GM21717 (cell line): ENCODE measurements at regions not wholly inside any gene's neighbourhood (a gene's known extent, or its start where the extent isn't known, plus 50 kb on each side); places are given as distances from the start of the nearest gene placed in this dataset.

Experiments
- ATAC-seq: cut with Tn5 transposase; IDR thresholded peaks from one replicate; pipeline ENCODE4 v1.9.1; 2021; ENCODE audit warnings: mild to moderate bottlenecking, moderate library complexity; ENCODE audit not compliant: unreplicated experiment

DNA sequence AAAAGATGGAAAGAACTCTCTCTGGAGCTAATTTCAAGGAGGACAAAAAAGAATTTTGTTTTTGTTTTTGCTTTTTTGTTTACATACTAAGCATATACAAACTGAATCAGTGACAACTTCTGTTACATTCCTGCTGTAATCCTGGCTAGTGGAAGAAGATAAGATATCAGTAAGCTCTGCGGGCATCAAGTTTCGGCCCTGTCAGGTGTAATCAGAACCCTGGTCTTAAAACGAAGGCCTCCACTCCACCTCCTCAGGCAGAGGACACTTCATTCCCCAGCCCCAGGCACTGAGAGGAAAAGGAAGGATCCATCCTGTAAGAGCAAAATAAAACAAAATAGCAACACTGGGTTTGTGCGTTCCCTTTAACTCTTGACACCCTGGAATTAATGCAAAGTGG is 88.9 kb upstream of the ARHGAP29 start:
- ATAC-seq, result no peak

DNA sequence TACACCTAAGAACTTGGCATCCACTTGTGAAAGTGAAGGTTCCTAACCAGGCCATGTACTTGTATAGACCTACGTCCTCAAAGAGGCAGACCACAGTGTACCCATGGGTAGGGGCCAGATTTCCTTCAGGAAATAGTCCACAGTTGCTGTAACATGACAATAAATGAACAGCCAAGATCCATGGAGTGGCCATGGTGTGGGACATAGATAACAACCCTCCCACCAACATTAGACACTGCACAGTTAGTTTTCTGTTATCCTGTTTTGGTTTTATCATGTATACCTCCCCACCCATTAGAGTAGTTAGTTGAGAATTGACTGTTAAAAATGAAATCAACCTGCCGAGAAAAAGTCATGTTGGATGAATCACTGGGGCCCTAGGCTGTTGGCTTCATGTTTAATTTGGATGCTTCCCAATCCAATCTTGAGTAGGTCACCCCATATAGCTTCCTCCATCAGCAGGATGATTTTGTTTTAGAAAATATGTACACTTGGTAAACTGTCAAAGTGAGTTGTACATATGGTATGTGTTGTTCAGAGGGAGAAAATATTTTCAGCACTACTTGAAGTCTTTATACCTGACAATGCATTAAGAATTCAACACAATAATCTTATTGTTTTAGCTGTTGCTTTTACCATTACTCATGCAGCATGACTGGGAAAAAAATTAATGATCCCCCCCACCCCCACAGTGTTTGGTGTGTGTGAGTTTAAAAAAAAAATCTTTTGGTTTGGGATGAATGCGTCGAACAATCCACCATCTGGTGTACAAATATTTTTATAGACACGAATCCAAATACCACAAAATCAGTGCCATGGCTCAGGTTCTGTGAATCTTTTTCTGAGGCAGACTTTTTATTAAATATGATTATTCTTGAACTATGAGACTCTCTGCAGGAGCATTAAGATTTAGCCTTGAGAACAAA is 88.3 kb upstream of the ARHGAP29 start:
- no peak for ATAC-seq

DNA sequence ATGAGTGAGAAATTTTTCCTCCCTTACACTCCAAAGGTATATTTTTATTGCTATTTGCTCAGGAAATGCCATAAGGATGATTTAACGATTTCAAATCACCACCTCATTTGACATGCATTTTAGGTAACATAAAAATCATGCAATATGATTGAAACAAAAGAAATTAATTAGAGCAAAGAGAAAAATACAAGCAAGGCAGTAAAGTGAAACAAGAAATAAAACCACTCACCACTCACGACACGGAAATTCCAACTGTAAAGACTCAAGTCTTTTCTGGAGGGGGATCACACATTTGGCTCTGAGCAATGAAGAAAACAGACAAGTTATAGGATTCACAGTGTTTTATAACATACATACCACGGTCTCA is 86.8 kb upstream of the ARHGAP29 start:
- ATAC-seq, result no peak

DNA sequence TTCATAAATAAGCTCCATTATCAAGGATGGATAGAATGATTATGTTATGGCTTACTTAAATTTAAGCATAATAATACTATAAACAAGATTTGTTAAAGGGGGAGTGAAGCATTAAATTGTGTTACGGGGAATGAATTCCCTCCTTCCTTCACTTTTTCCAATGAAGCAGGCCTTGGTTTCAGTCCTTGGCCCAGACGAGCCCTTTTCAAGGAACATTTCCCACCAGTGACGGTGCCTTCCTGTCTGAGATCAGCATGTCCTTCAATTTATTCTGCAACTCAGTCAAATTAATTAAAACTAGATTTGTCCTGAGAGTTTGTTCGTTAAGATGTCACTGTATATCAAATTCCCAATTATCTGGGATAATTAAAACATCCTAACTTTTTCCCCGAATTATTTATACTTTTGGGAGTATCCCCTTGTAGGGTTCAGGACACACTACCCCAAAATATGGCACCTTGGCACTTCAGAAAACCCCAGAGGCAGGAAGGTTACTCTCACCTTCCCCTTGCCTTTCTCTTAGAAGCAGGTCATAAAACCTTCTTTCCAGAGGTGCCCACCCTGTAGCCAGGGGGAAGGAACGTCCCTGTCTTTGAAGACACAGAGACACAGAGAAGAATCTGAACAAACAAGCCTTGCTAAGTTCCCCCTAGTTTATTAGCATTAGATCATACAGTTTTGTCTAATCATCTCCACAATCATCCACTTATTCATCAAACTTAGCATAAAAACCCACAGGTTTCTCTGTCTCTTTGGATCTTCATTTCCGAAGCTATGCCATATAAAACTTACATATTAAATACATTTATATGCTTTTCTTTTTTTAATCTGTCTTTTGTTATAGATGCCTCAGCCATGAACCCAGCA is 86.2 kb upstream of the ARHGAP29 start:
- ATAC-seq, result no peak

DNA sequence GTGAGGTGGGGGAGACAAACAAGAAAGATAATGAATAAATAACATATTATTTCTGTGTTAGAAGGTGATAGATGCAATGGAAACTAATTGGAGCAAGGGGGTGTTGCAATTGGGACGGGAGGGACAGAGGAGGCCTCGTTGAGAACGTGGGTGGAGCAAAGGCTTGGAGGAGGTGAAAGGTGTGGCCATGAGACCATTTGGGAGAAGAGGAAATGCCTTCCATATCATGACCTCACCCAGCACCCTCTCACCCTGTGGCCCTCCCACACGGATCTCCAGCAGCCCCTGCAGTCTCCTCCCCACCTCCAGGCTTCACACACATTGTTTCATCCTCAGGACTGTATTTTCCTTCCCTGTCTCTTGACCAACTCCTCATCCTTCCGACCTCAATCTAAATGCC is 85.3 kb upstream of the ARHGAP29 start:
- no peak for ATAC-seq

DNA sequence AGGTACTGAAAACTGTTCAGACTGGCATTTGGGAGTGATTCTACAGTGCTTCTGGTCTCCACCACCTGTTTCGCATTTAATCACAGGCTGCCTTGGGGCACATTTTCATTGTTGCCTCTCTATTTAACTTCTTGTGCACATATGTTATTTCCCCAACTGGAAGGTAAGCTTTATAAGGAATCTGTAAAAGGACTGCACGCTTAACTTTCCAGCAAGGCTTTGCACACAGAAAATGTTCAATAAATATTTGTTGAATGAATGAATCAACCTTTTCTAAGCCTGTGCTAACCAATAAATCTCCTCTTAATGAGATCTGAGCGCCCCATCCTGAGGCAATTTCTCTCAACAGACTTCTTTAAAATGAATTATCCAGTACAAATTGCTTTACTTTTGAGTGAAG is 84.3 kb upstream of the ARHGAP29 start:
- no peak for ATAC-seq

DNA sequence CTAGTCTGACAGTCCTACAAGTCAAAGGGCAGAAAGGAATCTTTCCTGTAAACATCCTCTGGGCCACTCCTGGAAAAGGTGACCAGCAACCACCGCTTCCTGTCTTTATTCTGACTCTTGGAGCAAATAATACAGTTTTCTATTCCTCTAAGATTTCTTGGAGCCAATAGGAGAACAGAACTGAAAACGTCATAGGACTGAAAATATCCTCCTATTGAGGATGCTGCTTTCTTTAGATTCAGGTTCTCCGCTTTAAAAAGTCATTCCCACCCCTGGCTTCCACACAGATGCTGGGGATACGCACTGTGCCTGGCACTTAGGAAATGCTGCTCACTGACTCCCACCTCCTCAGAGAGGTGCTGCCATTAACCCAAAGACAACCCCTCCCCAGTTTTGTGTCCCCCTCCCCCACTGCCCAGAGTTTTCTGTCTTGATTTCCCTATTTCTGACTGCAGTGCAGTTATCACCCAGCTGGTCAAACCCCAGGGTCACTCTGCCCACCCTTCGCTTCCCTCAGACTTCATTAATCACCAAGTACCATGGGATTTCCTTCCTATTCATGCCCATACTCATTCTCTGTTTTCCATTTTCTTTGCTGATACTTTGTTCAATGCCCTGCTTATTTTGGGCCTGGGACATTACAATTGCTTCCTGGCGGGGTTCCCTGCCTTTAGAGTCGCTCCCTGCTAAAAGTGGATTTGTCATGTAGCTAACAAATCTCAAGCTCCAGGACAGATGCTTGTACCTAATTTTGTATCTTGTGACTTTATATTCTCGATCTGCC is 82.1 kb upstream of the ARHGAP29 start:
- no peak for ATAC-seq

DNA sequence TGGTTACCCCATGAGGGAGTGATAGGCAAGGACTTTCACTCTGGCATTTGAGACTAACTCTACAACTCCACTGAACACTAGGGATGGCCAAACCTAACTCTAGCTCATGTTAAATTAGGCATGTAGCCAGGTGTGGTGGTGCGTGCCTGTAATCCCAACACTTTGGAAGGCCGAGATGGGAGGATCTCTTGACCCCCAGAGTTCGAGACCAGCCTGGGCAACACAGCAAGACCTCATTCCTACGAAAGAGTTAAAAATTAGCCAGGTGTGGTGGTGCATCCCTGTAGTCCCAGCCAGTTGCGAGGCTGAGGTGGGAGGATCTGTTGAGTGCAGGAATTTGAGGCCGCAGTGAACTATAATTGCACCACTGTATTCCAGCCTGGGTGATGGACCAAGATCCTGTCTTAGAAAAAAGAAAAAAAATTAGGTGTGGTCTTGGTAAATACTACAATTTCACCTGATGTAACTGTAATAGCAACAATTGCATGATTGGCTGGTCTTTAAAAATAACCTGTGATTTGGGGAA is 81.2 kb upstream of the ARHGAP29 start:
- no peak for ATAC-seq

DNA sequence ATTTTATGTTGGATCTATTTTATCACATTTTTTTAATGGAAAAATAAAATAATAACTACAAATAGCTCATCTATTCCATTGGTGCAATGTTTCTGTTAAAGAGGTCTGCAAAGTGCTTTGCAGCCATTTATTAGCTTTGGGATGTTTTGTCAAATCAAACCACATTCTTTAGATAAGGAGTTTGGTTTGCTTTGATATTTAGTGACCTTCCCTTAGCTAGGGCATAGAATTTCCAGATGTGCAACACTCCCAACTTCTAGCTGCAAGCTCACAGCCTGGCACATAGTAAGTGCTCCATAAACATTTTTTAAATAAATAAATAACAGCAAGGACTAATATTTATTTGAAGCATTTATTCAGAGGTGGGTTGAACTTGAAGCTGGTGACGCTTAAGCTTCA is 80.4 kb upstream of the ARHGAP29 start:
- ATAC-seq, result no peak

DNA sequence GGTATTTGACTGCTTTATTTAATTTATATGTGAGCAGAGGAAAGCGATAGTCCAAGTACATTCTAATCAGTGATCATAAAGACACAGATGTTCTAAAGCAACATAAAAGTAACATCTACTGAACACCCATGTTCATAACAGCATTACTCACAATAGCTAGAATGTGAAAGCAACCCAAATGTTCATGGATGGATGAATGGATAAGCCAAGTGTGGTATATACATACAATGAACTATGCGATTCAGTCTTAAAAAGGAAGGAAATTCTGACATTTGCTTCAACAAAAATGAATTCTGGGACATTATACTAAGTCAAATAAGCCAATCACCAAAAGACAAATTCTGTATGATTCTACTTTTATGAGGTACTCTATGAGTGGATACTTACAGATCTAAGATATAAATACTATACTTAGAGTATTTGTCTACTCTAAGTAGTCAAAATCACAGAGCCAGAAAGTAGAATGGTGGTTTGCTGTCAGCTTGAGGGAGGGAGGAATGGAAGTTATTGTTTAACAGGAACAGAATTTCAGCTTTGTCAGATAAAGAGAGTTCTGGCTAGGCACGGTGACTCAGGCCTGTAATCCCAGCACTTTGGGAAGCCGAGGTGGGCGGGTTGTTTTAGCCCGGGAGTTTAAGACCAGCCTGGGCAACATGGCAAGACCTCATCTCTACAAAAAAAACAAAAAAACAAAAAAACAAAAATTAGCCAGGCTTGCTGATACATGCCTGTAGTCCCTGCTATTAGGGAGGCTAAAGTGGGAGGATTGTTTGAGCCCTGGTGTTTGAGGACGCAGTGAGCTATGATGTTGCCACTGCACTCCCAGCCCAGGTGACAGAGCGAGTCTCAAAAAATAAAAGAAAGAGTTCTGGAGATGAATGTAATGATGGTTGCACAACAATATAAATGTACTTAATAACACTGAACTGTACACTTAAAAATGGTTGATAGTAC is 79.7 kb upstream of the ARHGAP29 start:
- no peak for ATAC-seq

DNA sequence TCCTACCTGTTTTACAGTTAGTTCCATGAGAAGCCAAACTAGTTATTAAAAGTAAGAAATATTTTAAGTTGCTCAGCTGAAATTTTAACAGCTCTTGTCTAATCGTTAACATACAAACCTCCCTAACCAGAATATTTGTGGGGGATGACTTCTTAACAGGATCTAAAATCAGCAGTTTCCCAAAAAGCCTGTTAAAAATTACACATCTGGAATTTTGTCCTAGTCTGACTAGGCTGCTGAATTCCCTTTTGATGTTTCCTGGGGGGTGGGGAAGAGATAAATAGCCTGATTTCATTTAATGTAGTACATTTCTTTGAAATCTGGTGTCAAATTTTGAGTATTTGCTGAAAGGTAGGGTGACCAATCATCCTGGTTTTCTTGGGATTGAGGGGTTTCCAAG is 78.8 kb upstream of the ARHGAP29 start:
- ATAC-seq, result no peak

DNA sequence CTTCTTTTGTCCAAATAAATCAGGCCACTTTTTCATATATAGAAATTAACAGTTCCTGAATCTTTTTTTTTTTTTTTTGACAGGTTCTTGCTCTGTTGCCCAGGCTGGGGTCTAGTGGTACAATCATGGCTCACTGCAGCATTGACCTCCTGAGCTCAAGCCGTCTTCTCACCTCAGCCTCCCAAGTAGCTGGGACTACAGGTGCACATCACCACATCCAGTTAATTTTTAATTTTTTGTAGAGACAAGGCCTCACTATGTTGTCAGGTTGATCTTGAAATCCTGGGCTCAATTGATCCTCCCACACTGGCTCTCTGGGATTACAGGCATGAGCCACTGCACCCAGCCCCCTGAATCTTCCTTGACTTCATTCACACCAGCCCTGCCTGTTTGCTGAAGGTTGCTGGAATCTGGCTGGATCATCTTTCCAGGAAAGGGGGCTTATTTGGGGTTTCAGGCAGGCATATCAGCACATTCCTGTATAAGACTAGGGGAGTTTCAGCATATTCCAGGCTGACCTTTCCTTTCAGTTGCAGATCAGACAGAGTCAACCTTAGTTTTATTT is 78.2 kb upstream of the ARHGAP29 start:
- no peak for ATAC-seq

DNA sequence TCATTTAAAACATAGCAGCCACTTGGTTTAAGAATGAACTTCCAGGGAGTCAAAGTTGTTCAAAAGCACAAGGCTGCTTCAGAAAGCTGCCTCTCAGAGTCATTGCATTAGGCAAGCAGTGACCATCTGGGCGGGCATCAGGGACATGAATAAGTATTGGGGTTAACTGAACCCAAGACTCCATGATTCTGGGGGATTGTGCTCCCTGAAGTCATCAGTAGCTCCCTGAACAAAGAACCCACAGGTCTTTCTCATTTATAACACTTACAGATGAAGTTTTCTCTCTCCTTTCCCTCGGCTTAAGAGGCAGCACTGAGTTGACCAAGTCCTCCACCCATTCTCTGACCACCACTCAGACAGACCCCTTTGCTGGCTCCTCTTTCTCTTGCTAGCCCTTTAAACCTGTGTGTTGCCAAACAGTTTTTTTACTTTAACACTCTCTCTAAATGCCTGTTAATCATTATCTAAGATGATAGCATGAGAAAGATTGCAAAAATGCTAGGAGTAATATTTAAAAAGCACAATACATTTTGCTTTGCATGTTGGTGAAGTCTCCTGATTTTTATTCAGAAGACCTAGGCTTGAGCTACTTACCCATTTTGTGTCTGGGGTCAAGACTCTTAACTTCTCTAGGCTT is 77.0 kb upstream of the ARHGAP29 start:
- ATAC-seq, result no peak

DNA sequence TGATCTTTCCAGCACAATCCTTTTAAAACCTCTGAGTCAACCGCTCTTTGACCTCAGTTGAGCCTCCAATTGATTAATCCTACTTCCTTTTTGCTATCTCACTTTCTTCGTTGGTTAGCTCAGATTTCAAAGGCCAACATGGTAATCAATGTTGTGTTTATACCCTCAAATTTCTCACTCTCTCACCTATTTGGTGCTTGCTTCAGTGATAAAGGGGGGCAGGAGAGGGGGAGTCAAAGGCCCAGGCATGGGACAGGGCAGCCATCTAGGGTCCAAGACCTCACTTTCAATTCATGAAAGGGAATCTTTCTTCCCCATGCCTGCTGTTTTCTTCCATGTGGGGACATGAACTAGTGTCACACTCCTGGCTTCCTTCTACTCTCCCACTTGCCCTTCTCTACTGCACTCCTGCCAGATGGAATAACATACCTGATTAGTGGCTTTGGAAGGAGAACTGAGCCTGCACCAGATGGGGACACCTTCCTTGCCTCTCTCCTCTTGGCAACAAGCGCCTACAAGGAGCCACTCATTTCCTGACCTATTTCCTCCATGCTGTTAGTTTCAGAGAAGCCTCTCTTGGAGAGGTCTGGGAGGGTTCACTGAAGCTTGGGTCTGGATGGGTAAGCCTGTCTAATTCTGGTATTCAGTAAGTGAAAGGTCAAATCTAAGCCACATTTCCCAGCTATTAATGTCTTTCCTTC is 73.3 kb upstream of the ARHGAP29 start:
- ATAC-seq, result no peak

DNA sequence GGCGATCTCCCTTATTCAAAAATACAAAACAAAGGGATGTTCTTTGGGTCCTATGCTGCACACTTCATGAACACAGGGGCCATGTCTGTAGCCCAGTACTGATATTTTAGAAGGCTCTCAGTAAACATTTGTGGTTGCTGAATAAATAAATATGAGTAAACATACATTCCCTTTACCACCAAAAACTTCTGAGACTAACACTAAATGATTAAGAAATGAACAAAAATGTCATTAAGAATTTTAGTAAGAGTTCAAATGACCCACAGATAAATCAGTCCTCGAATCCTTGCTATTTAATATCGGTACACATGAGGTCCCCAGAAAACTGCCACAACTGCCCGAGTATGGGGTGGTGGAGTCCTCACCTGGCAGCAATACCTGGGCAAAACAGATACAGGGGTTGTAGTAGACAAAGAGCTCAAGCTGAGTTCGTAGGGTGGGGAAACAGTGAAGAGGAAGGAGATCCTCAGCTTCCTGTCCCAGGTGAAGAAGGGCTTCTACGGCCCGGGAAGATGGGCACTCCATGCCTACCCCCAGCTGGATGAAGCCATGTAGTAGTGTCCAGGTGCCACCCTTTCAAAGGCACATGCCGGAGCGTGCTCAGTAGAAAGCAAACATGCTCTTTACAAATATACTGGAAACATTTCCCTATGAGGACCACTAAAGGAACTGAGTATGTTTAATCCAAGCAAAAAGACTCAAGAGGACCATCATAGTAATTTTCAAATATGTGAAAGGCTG is 72.6 kb upstream of the ARHGAP29 start:
- ATAC-seq, result no peak

DNA sequence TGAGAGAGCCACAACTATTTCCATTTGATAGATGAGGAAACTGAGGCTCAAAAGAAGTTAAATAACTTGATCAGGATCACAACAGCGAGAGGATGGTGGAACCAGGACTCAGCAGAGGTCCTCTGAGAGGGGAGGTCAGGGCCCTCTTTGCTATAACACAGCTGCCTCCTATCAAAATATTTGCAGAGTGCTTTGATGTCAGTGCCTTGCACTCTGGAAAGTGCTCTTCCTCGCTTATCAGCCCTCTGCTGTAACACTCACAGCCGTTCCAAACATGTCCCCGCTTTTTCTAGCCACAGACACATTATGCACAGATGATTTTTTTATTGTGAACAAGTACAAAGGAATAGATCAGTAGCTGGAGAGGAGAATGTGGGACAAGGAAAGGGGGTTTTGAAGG is 71.8 kb upstream of the ARHGAP29 start:
- ATAC-seq, result no peak

DNA sequence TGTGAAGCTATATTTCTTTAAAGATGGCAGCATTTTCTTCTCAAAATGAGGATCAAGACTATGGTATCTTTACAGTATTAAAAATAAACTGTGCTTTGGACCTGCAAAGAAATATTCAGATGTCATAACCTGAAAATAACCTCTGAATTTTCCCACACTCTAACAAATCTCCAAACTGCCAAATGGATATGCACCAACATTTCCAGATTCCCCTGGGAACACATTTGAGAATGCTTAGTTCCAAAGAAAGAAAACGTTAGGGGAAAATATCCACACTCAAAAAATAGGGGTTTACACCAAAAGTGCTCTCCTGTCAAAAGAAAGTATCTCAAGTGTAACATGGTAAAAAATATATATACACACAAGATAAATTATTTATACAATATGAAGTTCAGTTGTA is 69.1 kb upstream of the ARHGAP29 start:
- no peak for ATAC-seq

DNA sequence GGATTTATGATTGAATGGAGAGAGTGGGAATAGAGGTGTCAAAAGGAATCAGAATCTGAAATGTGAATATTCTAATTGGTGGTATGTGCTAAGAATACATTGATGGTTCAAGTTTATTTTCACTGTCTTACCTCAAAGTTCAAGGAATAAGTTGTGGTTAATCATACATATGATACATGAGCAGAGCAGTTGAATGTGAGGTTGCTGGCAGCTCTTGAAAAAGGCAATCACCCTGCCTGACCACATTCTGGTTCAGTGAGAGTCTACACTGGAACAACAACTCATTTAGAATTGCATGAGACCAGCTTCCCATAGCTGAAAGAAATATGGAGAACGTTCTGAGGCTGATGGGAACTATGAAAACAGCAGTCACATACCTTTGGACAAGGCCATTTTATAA is 68.3 kb upstream of the ARHGAP29 start:
- ATAC-seq, result no peak
